HEK293T (cell line): ENCODE measurements at regions not wholly inside any gene's neighbourhood (a gene's known extent, or its start where the extent isn't known, plus 50 kb on each side); places are given as distances from the start of the nearest gene placed in this dataset.

Experiments used
- BHLHE40 ChIP-seq: fragments of 450-650 bp; IDR thresholded peaks from 2 replicates; pipeline ENCODE4 v1.6.1; 2016; ENCODE audit warnings: mild to moderate bottlenecking, moderate library complexity, borderline replicate concordance
- ELF4 ChIP-seq: fragments of 450-650 bp; IDR thresholded peaks from 2 replicates; pipeline ENCODE4 v1.6.1; 2017; ENCODE audit warnings: antibody characterized with exemption
- FOXM1 ChIP-seq: fragments of 450-650 bp; IDR thresholded peaks from 2 replicates; pipeline ENCODE4 v1.6.1; 2017; ENCODE audit warnings: mild to moderate bottlenecking, borderline replicate concordance
- HDGF ChIP-seq: fragments of 450-650 bp; IDR thresholded peaks from 2 replicates; pipeline ENCODE4 v1.6.1; 2017; ENCODE audit warnings: antibody characterized with exemption, borderline replicate concordance
- SP1 ChIP-seq: fragments of 450-650 bp; IDR thresholded peaks from 2 replicates; pipeline ENCODE4 v1.6.1; 2017
- SUZ12 ChIP-seq: fragments of 450-650 bp; IDR thresholded peaks from 2 replicates; pipeline ENCODE4 v1.6.1; 2016; ENCODE audit warnings: mild to moderate bottlenecking
- TARDBP ChIP-seq: fragments of 450-650 bp; IDR thresholded peaks from 2 replicates; pipeline ENCODE4 v1.6.1; 2016

GRCh38 chr5:74459984-74460383 is 180.5 kb downstream of the ENC1 start:
- TF ChIP-seq ELF4 (no peak), BHLHE40 (no peak), SP1 (no peak), SUZ12 (no peak), HDGF (no peak), FOXM1 (no peak), TARDBP (no peak)
